ENCODE measurements at regions not wholly inside any gene's neighbourhood (a gene's known extent, or its start where the extent isn't known, plus 50 kb on each side); places are given as distances from the start of the nearest gene placed in this dataset.
A peak's percentile ranks its signal among the peaks of the same experiment; 100 is the strongest.

DNA sequence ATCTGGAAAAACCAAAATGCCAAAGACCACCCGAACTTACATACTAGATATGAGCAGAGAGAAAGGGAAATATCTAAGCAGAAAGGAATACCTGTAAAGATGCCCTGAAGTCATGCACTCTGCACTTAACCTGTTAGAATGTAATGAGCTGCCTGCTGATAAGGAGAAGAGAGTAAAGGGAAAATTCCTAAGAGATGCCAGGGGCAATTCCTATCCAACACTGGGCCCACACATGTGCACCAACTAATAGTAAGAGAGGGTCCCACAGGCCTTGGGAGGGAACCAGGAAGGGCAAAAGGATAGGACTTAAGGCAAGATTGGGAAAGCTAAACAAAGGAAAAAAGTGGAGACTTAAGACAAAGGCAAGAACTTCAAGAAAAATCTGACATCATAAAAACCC lies 189.5 kb downstream of the NSUN3 start (continued):
- no peak for TF ChIP-seq CREB1 (CRISPR knock-in tag; IDR thresholded peaks at IDR 0.05)

DNA sequence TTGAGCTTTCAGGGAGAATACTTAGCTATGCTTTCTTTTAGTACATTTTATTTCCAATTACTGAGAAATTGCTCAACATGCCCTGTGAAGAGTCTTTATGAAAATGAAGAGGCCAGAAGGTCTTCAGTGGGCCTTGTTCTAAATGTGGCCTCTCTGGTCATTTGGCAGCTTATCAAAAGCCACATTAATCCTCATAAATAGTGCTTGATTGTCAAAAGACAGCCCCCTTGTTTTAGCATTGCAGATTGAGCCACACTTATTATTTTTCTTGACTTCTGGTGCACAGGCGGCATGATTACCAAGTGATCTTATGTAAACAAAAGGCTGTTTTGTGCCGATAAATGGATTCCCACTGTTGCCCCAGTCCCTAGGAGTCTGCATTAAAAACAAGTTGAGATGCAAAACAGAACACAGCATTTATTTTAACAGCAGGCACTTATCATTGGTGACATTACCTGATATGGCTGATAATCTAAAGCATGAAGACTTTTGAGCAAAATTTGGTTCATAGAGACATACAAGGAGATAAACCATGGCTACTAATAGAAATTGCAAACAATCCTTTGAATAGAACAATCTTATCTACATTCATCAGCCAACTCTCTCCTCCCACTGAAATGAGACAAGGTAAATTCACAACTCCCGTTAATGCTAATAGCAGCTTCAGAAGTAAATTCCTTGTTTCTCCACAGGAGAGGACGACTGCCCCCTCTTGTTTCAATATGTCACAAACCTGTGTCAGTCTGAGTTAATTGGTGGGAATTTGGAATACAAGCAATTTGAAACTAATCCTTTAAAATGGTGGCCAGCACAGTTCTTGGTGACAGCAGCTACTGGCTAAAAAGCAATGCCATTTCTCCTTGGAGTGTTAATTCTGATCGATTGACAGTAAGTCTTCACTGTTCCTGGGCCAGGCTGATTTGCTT lies 194.3 kb downstream of the NSUN3 start:
- peaks cover 38% of the 10 kb centered on the region for H3K4me1 Mint-ChIP-seq
- H3K9me3 Mint-ChIP-seq, result peaks cover 17% of the 10 kb centered on the region
- H3K27ac Mint-ChIP-seq, result no peak overlapping the region
- ATAC-seq (peak; percentile 32; the same call in 1 of the 2 replicates), DNase-seq (ENCODE audit: low spot score) (no peak)
- no peak for TF ChIP-seq ZNF219 (CRISPR knock-in tag; IDR thresholded peaks at IDR 0.05; ENCODE audit: borderline replicate concordance)
- no peak for TF ChIP-seq CBFB (CRISPR knock-in tag; IDR thresholded peaks at IDR 0.05; ENCODE audit: low read depth)
- no peak for TF ChIP-seq JAZF1 (CRISPR knock-in tag; IDR thresholded peaks at IDR 0.05)
- TF ChIP-seq TCF7 (CRISPR knock-in tag; IDR thresholded peaks at IDR 0.05; ENCODE audit: low read depth), result no peak
- no peak for TF ChIP-seq NFE2L1 (CRISPR knock-in tag; IDR thresholded peaks at IDR 0.05)
- TF ChIP-seq, protein P1, sequence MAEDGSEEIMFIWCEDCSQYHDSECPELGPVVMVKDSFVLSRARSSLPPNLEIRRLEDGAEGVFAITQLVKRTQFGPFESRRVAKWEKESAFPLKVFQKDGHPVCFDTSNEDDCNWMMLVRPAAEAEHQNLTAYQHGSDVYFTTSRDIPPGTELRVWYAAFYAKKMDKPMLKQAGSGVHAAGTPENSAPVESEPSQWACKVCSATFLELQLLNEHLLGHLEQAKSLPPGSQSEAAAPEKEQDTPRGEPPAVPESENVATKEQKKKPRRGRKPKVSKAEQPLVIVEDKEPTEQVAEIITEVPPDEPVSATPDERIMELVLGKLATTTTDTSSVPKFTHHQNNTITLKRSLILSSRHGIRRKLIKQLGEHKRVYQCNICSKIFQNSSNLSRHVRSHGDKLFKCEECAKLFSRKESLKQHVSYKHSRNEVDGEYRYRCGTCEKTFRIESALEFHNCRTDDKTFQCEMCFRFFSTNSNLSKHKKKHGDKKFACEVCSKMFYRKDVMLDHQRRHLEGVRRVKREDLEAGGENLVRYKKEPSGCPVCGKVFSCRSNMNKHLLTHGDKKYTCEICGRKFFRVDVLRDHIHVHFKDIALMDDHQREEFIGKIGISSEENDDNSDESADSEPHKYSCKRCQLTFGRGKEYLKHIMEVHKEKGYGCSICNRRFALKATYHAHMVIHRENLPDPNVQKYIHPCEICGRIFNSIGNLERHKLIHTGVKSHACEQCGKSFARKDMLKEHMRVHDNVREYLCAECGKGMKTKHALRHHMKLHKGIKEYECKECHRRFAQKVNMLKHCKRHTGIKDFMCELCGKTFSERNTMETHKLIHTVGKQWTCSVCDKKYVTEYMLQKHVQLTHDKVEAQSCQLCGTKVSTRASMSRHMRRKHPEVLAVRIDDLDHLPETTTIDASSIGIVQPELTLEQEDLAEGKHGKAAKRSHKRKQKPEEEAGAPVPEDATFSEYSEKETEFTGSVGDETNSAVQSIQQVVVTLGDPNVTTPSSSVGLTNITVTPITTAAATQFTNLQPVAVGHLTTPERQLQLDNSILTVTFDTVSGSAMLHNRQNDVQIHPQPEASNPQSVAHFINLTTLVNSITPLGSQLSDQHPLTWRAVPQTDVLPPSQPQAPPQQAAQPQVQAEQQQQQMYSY (CRISPR knock-in tag; IDR thresholded peaks at IDR 0.05), result no peak
- no peak for TF ChIP-seq NFATC4 (CRISPR knock-in tag; IDR thresholded peaks at IDR 0.05)
- TF ChIP-seq, protein P2, sequence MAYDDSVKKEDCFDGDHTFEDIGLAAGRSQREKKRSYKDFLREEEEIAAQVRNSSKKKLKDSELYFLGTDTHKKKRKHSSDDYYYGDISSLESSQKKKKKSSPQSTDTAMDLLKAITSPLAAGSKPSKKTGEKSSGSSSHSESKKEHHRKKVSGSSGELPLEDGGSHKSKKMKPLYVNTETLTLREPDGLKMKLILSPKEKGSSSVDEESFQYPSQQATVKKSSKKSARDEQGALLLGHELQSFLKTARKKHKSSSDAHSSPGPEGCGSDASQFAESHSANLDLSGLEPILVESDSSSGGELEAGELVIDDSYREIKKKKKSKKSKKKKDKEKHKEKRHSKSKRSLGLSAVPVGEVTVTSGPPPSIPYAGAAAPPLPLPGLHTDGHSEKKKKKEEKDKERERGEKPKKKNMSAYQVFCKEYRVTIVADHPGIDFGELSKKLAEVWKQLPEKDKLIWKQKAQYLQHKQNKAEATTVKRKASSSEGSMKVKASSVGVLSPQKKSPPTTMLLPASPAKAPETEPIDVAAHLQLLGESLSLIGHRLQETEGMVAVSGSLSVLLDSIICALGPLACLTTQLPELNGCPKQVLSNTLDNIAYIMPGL (CRISPR knock-in tag; IDR thresholded peaks at IDR 0.05), result no peak
- TF ChIP-seq ZNF317 (CRISPR knock-in tag; IDR thresholded peaks at IDR 0.05; ENCODE audit: borderline replicate concordance, low read depth), result no peak
- TF ChIP-seq, protein P3, sequence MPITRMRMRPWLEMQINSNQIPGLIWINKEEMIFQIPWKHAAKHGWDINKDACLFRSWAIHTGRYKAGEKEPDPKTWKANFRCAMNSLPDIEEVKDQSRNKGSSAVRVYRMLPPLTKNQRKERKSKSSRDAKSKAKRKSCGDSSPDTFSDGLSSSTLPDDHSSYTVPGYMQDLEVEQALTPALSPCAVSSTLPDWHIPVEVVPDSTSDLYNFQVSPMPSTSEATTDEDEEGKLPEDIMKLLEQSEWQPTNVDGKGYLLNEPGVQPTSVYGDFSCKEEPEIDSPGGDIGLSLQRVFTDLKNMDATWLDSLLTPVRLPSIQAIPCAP (CRISPR knock-in tag; IDR thresholded peaks at IDR 0.05), result no peak
- no peak for TF ChIP-seq CREB1 (CRISPR knock-in tag; IDR thresholded peaks at IDR 0.05)
- ChIA-PET POLR2A (no interaction called here), CTCF (interaction anchor here (2.3 kb wide), 1 partner anchor 8 kb away, joined by 11 read pairs; no protein-coding TSS in a partner anchor)
- H3K4me3 Mint-ChIP-seq, result no peak overlapping the region
- H3K27me3 Mint-ChIP-seq (ENCODE audit: low read depth), result no peaks in the 10 kb centered on the region
- H3K36me3 Mint-ChIP-seq, result peaks cover 2% of the 10 kb centered on the region; the same call in 1 of the 2 replicates

DNA sequence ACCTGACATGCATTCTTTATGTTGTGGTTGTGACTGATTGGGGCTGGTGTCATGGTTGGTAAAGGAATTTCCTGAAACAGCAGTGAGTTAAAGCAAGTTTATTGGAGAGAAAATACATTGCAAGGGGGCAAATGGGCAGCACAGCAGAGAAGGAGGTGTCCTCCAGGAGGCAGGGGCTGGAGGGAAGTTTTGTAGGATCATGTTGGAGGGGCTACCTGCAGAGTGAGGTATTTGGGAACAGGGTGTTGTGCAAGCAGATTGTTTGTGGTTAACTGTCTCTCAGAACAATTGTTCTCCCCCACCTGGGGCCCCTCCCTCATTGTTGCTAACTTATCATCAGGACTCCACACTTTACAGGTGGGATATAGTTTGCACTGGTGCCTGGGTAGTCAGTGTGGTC lies 196.0 kb downstream of the NSUN3 start:
- no peak for ATAC-seq
- no peak for TF ChIP-seq ESRRA (CRISPR knock-in tag; IDR thresholded peaks at IDR 0.05; ENCODE audit: borderline replicate concordance)
- TF ChIP-seq, protein P4, sequence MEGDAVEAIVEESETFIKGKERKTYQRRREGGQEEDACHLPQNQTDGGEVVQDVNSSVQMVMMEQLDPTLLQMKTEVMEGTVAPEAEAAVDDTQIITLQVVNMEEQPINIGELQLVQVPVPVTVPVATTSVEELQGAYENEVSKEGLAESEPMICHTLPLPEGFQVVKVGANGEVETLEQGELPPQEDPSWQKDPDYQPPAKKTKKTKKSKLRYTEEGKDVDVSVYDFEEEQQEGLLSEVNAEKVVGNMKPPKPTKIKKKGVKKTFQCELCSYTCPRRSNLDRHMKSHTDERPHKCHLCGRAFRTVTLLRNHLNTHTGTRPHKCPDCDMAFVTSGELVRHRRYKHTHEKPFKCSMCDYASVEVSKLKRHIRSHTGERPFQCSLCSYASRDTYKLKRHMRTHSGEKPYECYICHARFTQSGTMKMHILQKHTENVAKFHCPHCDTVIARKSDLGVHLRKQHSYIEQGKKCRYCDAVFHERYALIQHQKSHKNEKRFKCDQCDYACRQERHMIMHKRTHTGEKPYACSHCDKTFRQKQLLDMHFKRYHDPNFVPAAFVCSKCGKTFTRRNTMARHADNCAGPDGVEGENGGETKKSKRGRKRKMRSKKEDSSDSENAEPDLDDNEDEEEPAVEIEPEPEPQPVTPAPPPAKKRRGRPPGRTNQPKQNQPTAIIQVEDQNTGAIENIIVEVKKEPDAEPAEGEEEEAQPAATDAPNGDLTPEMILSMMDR (IDR thresholded peaks at IDR 0.05), result no peak
- TF ChIP-seq, protein P5, sequence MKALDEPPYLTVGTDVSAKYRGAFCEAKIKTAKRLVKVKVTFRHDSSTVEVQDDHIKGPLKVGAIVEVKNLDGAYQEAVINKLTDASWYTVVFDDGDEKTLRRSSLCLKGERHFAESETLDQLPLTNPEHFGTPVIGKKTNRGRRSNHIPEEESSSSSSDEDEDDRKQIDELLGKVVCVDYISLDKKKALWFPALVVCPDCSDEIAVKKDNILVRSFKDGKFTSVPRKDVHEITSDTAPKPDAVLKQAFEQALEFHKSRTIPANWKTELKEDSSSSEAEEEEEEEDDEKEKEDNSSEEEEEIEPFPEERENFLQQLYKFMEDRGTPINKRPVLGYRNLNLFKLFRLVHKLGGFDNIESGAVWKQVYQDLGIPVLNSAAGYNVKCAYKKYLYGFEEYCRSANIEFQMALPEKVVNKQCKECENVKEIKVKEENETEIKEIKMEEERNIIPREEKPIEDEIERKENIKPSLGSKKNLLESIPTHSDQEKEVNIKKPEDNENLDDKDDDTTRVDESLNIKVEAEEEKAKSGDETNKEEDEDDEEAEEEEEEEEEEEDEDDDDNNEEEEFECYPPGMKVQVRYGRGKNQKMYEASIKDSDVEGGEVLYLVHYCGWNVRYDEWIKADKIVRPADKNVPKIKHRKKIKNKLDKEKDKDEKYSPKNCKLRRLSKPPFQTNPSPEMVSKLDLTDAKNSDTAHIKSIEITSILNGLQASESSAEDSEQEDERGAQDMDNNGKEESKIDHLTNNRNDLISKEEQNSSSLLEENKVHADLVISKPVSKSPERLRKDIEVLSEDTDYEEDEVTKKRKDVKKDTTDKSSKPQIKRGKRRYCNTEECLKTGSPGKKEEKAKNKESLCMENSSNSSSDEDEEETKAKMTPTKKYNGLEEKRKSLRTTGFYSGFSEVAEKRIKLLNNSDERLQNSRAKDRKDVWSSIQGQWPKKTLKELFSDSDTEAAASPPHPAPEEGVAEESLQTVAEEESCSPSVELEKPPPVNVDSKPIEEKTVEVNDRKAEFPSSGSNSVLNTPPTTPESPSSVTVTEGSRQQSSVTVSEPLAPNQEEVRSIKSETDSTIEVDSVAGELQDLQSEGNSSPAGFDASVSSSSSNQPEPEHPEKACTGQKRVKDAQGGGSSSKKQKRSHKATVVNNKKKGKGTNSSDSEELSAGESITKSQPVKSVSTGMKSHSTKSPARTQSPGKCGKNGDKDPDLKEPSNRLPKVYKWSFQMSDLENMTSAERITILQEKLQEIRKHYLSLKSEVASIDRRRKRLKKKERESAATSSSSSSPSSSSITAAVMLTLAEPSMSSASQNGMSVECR (CRISPR knock-in tag; IDR thresholded peaks at IDR 0.05; ENCODE audit: borderline replicate concordance), result no peak

More for the DNA sequence above, 196.0 kb downstream of the NSUN3 start:
- Mint-ChIP-seq H3K27me3 (ENCODE audit: low read depth) (no peaks in the 10 kb centered on the region), H3K27ac (no peak overlapping the region), H3K9me3 (peaks cover 17% of the 10 kb centered on the region), H3K36me3 (peaks cover 2% of the 10 kb centered on the region; the same call in 1 of the 2 replicates), H3K4me1 (peaks cover 30% of the 10 kb centered on the region), H3K4me3 (no peak overlapping the region)
- ChIA-PET POLR2A (no interaction called here), CTCF (interaction anchor here (2.3 kb wide), 1 partner anchor 10 kb away, joined by 11 read pairs; no protein-coding TSS in a partner anchor)
- no peak for DNase-seq (ENCODE audit: low spot score)

Data from WTC11 (cell line).